Endometrium (tissue), 2 donors: ENCODE measurements at regions not wholly inside any gene's neighbourhood (a gene's known extent, or its start where the extent isn't known, plus 50 kb on each side); places are given as distances from the start of the nearest gene placed in this dataset.

Source experiments
- FAIRE-seq: peaks from 2 replicates; lab custom pipeline; 2012; peaks lifted over from hg19 to GRCh38; lab: Jason Lieb, UNC
- donor health status: control.
- donor health status: control.

- FAIRE-seq: no peak
These were observed 107.3 kb upstream of the ALDH1B1 start for GRCh38 chr9:38285236-38285635.

DNA sequence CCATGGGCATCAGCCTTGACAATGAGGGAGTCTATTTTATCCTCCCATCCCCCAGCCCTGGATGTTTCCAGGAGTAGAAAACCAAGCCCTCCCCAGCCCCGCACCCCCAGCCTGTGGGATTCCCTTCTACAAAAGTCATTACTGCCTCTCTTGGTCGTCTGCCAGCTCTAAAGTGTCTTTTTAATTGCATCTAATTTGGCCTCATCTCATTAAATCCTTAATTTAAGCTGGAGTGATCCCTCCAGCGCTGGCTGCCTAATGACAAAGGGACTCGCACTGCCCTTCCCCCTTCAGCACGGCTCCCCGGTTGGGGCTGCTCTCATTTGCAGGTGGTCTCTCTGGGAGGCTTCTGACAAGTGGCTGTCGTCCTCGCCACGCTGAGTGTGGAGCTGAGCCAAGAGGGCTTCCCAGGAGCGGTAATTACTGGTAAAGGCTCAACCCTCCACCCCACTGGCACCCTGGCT, 107.9 kb upstream of the ALDH1B1 start:
- FAIRE-seq: no peak

DNA sequence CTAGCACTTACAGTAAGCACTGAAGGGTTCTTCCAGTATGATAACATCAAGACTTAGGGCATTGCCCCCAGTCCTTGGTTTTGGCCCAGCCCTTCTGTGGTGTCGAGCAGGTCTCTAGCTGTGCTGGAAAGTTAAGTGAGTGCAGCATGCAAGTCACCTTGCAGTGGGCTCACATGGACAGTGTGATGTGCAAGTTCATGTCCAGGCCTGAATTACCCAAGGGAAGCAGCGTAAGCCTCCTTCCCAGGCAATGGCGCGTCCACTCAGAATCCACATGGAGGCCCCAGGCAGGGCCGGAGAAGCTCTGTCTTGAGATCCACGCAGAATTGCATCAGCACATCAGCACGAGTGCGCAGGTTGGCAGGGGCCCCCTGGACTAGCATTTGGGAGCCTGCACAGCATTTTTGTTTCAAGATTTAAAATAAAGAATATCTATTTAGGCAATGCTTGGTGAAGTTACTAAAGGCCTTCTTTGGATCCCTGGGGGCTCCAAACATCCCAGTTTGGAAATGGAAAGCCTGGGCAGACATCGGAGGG, 108.4 kb upstream of the ALDH1B1 start:
- FAIRE-seq: no peak

DNA sequence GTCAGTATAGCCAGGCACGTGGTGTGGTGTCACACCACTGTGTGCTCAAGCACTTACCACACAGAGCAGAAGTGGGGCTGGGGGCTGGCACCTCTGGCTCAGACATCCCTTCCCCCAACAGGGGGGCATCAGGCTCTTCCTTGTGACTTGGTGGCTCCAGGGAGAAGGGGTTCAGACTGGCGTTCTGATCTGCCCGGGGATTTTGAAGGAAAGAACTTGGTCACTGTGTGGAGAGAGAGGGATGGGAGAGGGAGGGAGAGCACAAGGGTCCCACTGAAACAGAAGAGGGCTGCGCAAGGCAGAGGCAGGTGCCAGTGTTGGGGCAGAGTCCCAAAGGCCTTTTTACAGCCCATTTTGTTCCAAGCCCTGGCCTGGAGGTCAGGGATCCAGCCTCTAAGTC, 109.7 kb upstream of the ALDH1B1 start:
- no peak for FAIRE-seq

- FAIRE-seq: no peak
These were observed 110.6 kb upstream of the ALDH1B1 start for GRCh38 chr9:38281917-38282316.

GRCh38 chr9:38281196-38281595, 111.3 kb upstream of the ALDH1B1 start:
- FAIRE-seq: no peak

DNA sequence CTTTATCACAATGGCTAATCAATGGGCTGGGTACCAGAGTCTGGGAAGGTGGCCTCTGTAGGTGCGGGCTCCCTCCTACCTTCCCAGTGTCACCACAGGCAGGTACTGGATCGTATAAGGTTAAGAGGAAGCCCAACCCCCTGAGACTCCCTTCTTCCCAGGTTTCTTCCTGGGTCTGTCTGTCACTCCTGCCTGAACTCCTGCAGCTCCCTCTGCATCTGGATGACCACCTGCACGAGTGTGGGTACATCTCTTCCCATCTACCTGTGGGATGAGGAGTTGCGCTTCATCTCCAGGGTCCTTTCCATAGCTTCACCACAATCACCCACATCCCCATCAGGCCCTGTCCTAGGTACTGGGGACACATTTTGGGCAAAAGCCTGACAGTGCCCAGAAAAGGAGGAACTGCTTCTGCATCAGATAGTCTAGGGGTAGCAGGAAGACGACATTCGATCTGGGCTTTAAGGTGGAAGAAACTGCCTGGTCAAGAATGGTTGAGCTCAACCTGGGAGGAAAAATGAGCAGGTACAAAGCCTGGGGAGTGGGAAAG, 112.2 kb upstream of the ALDH1B1 start:
- no peak for FAIRE-seq

DNA sequence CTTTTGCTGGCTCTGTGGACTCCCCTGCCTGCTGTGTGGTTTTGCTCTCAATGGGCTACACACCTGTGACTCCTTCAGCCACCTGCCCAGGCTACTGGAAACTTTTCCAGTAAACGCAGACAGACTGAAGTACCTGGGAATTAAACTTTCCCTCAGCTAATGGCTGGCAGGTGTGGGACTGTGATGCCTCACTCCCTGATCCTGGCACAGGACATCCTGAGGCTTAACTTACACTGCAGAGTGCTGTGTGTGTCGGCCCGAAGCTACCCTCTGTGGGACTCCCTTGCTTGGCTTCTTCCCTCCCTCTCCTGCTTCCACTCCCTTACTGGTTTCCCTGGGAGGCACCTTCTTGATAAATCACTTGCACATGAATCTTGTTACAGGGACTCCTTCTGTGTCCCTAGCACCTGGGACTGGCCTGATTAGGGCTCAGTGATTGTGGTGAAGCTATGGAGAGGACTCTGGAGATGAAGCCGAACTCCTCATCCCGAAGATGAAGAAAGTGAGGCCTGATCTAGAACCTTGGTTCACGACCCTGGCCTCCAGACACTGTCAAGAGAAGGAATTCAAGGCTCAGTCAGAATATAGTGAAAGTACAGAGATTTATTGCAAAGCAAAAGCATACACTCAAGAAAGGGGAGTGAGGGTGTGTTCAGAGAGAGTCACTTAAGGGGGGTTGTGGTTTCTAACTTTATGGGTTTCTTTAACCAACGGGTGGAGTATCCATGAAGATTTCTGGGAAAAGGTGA, 113.4 kb upstream of the ALDH1B1 start:
- no peak for FAIRE-seq

GRCh38 chr9:38278457-38278856, 114.0 kb upstream of the ALDH1B1 start:
- no peak for FAIRE-seq

- FAIRE-seq: no peak
These were observed 114.8 kb upstream of the ALDH1B1 start for GRCh38 chr9:38277601-38278200.

DNA sequence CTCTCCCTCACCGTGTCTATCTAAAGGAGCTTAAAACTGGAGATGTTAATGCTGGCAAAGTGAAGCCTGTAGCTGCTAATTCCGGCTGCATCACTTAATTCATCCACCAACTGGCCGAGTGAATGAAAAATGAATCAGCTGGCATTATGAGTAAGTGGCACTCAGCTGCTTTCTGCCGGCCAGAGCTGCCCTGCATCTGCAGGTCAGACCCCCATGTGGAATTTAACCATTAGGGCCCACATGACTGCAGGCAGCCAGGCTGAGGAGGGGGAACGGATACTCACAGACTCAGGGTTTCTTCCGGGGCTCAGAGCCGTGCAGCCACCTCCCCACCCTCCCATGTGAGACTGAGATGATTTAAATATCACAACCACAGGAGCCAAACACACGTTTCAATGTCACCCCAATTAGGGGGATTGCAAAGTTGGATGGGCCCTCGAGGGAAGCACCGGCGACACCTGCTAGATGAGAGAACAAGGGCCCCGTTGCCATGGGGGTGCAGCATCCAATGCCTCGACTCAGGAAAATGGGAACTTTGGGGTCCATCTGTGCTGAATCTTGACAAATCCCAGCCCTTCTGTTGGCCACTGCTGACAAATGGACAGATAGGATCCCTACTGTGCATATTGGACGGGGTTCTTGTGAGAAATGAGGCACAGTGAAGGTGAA, 115.6 kb upstream of the ALDH1B1 start:
- no peak for FAIRE-seq

DNA sequence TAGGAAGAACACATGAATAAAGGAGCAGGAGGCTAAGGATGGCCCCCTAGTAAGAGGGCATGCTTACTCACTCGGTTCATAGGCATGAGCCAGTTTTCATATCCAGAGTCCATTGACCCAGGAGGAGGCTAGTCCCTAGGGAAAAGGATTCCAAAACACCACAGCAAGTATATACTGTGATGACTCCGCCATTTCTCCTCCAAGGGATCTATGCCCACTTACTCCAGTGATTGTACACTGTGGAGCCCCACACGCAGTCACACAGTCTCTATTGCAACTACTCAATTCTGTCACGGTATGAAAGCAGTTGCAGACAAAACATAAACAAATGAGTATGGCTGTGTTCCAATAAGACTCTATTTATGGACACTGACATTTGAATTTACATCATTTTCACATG, 117.7 kb upstream of the ALDH1B1 start:
- no peak for FAIRE-seq

- no peak for FAIRE-seq
These were observed 119.8 kb upstream of the ALDH1B1 start for GRCh38 chr9:38272710-38273109.

GRCh38 chr9:38271666-38272241, 120.7 kb upstream of the ALDH1B1 start:
- FAIRE-seq: no peak

DNA sequence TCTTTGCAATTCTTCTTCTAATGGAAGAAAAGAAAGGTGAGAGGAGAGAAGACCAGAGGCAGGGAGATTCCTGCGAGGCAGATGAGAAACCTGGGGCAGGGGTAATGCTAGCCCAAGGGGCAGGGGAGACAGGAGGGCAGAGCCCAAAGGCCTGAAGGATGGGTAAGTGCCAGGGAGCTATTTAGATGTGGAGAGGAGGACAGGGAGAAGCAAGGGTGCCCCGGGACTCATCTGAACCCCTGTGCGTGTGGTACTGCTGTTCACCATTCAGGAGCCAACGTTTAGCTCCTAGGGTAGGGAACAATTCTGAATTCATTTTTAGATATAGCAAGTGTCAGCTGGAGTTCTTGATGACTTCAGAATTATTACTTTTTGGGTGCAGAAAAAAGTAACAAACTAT, 122.7 kb upstream of the ALDH1B1 start:
- no peak for FAIRE-seq

DNA sequence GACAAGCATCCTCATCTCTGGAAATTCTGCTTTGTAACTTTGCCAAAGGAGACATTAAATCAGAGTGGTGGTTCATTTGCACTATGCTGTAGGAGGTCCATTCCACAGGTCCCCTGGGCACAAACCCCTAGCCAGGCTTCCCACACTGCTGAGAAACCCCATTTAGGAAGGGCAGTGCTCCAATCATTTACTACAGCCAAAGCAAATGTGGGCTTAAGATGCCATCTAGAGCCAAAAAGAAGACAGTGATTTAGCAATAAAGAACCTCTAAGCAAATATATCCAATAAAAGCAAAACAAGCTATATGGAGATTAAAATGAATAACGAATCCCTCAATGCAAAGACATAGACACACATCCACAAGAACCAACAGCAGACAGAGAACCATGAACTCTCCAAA, 129.0 kb upstream of the ALDH1B1 start:
- no peak for FAIRE-seq

- FAIRE-seq: no peak
These were observed 132.8 kb upstream of the ALDH1B1 start for GRCh38 chr9:38259519-38260218.

GRCh38 chr9:38259056-38259455, 133.4 kb upstream of the ALDH1B1 start:
- FAIRE-seq: no peak

GRCh38 chr9:38257626-38258215, 134.8 kb upstream of the ALDH1B1 start:
- FAIRE-seq: no peak

GRCh38 chr9:38256461-38256860, 136.0 kb upstream of the ALDH1B1 start:
- FAIRE-seq: no peak

- FAIRE-seq: no peak
These were observed 136.9 kb upstream of the ALDH1B1 start for GRCh38 chr9:38255599-38255998.
